ENCODE measurements at regions not wholly inside any gene's neighbourhood (a gene's known extent, or its start where the extent isn't known, plus 50 kb on each side); places are given as distances from the start of the nearest gene placed in this dataset.

DNA sequence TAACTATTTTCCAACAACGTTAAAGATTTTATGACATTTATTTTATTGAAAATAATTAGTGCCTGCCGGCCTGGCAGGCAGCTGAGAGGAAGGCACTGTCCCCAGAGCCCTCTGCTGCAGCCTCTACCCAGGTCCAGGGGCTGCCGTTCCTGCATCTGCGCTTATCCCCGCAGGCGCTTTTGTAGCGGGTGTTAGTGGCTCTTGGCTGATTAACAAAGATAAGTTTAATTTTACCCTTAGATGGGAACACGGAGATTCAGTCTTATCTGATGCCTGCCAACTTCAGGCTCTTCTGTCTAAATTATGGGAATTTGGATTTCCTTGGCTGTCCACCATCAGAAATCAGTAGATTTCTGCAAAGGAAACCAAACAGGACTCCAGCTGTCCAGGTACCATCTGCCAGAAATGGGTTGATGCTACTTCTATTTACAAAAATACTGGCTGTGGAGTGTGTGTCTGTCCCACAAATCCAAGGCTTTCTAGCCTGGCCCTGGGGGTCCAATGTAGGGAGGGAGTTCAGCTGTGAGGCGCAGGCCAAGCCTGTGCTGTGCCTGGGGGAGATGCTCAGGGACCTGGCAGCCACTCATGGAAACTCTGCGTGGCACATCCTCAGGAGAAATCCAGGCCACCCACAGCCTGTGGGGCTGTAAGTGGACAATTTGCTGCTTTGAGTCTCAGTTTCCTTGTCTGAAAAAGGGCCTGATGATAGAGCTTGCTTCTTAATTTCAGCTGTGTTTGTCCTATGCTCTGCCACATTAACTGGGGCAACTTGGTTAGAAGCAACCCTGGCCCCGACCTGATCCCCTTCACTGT, 62.0 kb upstream of the IGFBP3 start:
- Mint-ChIP-seq H3K36me3 (ENCODE audit: low read depth, unreplicated experiment) (peaks cover 10% of the 10 kb centered on the region), H3K4me3 (ENCODE audit: unreplicated experiment) (no peak overlapping the region), H3K27ac (ENCODE audit: unreplicated experiment) (no peak overlapping the region), H3K27me3 (ENCODE audit: low read depth, unreplicated experiment) (no peaks in the 10 kb centered on the region), H3K9me3 (ENCODE audit: unreplicated experiment) (peaks cover 9% of the 10 kb centered on the region), H3K4me1 (ENCODE audit: low read depth, unreplicated experiment) (peaks cover 26% of the 10 kb centered on the region)
- Histone ChIP-seq H3K79me2 (ENCODE audit: insufficient read depth, low read length) (no peaks in the 10 kb centered on the region), H3K9me3 (ENCODE audit: insufficient read depth, low read depth, low read length) (no peaks in the 10 kb centered on the region), H3K27me3 (ENCODE audit: insufficient read depth, low read length) (no peaks in the 10 kb centered on the region), H3K9ac (ENCODE audit: low read length) (no peak overlapping the region), H3K4me2 (ENCODE audit: low read length) (no peak overlapping the region), H4K20me1 (ENCODE audit: insufficient read depth, low read length) (no peaks in the 10 kb centered on the region), H2AFZ (ENCODE audit: low read depth, low read length) (no peak overlapping the region), H3K4me1 (ENCODE audit: insufficient read depth, low read length) (peaks cover 25% of the 10 kb centered on the region), H3K27ac (ENCODE audit: low read depth, low read length) (no peak overlapping the region), H3K4me3 (ENCODE audit: insufficient read depth, low read depth, low read length) (no peak overlapping the region), H3K36me3 (ENCODE audit: insufficient read depth, low read length) (no peaks in the 10 kb centered on the region)
- TF ChIP-seq EZH2 (IDR thresholded peaks at IDR 0.05; ENCODE audit: insufficient read depth, low read length) = no peak
- FAIRE-seq (no peak), DNase-seq (ENCODE audit: low read depth) (no peak)

- Histone ChIP-seq H2AFZ (ENCODE audit: low read depth, low read length) (no peak overlapping the region), H3K9me3 (ENCODE audit: insufficient read depth, low read depth, low read length) (no peaks in the 10 kb centered on the region), H4K20me1 (ENCODE audit: insufficient read depth, low read length) (no peaks in the 10 kb centered on the region), H3K79me2 (ENCODE audit: insufficient read depth, low read length) (no peaks in the 10 kb centered on the region), H3K4me2 (ENCODE audit: low read length) (no peak overlapping the region), H3K4me1 (ENCODE audit: insufficient read depth, low read length) (peaks cover 35% of the 10 kb centered on the region), H3K9ac (ENCODE audit: low read length) (no peak overlapping the region), H3K27ac (ENCODE audit: low read depth, low read length) (no peak overlapping the region), H3K27me3 (ENCODE audit: insufficient read depth, low read length) (no peaks in the 10 kb centered on the region), H3K36me3 (ENCODE audit: insufficient read depth, low read length) (no peaks in the 10 kb centered on the region), H3K4me3 (ENCODE audit: insufficient read depth, low read depth, low read length) (no peak overlapping the region)
- FAIRE-seq (no peak), DNase-seq (ENCODE audit: low read depth) (no peak)
- Mint-ChIP-seq H3K9me3 (ENCODE audit: unreplicated experiment) (peaks cover 9% of the 10 kb centered on the region), H3K36me3 (ENCODE audit: low read depth, unreplicated experiment) (peaks cover 10% of the 10 kb centered on the region), H3K4me3 (ENCODE audit: unreplicated experiment) (no peak overlapping the region), H3K4me1 (ENCODE audit: low read depth, unreplicated experiment) (peaks cover 35% of the 10 kb centered on the region), H3K27me3 (ENCODE audit: low read depth, unreplicated experiment) (no peaks in the 10 kb centered on the region), H3K27ac (ENCODE audit: unreplicated experiment) (no peak overlapping the region)
- TF ChIP-seq EZH2 (IDR thresholded peaks at IDR 0.05; ENCODE audit: insufficient read depth, low read length) = no peak
- TF ChIP-seq, protein P1, sequence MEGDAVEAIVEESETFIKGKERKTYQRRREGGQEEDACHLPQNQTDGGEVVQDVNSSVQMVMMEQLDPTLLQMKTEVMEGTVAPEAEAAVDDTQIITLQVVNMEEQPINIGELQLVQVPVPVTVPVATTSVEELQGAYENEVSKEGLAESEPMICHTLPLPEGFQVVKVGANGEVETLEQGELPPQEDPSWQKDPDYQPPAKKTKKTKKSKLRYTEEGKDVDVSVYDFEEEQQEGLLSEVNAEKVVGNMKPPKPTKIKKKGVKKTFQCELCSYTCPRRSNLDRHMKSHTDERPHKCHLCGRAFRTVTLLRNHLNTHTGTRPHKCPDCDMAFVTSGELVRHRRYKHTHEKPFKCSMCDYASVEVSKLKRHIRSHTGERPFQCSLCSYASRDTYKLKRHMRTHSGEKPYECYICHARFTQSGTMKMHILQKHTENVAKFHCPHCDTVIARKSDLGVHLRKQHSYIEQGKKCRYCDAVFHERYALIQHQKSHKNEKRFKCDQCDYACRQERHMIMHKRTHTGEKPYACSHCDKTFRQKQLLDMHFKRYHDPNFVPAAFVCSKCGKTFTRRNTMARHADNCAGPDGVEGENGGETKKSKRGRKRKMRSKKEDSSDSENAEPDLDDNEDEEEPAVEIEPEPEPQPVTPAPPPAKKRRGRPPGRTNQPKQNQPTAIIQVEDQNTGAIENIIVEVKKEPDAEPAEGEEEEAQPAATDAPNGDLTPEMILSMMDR (IDR thresholded peaks at IDR 0.05; ENCODE audit: insufficient read depth, low read depth, low read length) = no peak
Observed at GRCh38 chr7:45982132-45982531, 61.1 kb upstream of the IGFBP3 start.

GRCh38 chr7:45980973-45981372, 59.9 kb upstream of the IGFBP3 start:
- TF ChIP-seq, protein P1 (IDR thresholded peaks at IDR 0.05; ENCODE audit: insufficient read depth, low read depth, low read length) = no peak
- TF ChIP-seq EZH2 (IDR thresholded peaks at IDR 0.05; ENCODE audit: insufficient read depth, low read length) = no peak
- FAIRE-seq (no peak), DNase-seq (ENCODE audit: low read depth) (no peak)
- Histone ChIP-seq H4K20me1 (ENCODE audit: insufficient read depth, low read length) (no peaks in the 10 kb centered on the region), H3K4me1 (ENCODE audit: insufficient read depth, low read length) (peaks cover 38% of the 10 kb centered on the region), H3K36me3 (ENCODE audit: insufficient read depth, low read length) (no peaks in the 10 kb centered on the region), H3K9ac (ENCODE audit: low read length) (no peak overlapping the region), H3K27me3 (ENCODE audit: insufficient read depth, low read length) (no peaks in the 10 kb centered on the region), H3K4me2 (ENCODE audit: low read length) (no peak overlapping the region), H3K79me2 (ENCODE audit: insufficient read depth, low read length) (no peaks in the 10 kb centered on the region), H3K9me3 (ENCODE audit: insufficient read depth, low read depth, low read length) (no peaks in the 10 kb centered on the region), H3K4me3 (ENCODE audit: insufficient read depth, low read depth, low read length) (no peak overlapping the region), H2AFZ (ENCODE audit: low read depth, low read length) (peak overlapping the region; percentile 38), H3K27ac (ENCODE audit: low read depth, low read length) (no peak overlapping the region)
- Mint-ChIP-seq H3K27me3 (ENCODE audit: low read depth, unreplicated experiment) (no peaks in the 10 kb centered on the region), H3K9me3 (ENCODE audit: unreplicated experiment) (peaks cover 9% of the 10 kb centered on the region), H3K4me3 (ENCODE audit: unreplicated experiment) (no peak overlapping the region), H3K36me3 (ENCODE audit: low read depth, unreplicated experiment) (peaks cover 7% of the 10 kb centered on the region), H3K27ac (ENCODE audit: unreplicated experiment) (peak overlapping the region; percentile 86), H3K4me1 (ENCODE audit: low read depth, unreplicated experiment) (peaks cover 38% of the 10 kb centered on the region)
